ENCODE measurements at regions not wholly inside any gene's neighbourhood (a gene's known extent, or its start where the extent isn't known, plus 50 kb on each side); places are given as distances from the start of the nearest gene placed in this dataset.

- TF ChIP-seq CTCF (IDR thresholded peaks at IDR 0.05) (no peak), EP300 (IDR thresholded peaks at IDR 0.05) (no peak), POLR2A (IDR thresholded peaks at IDR 0.05; ENCODE audit: low read depth) (no peak), POLR2AphosphoS5 (IDR thresholded peaks at IDR 0.05) (no peak)
Measured at GRCh38 chr16:79988721-79989220, 388.2 kb upstream of the MAF start.

Data from esophagus muscularis mucosa (tissue), 4 donors.